GM21360 (cell line): ENCODE measurements at regions not wholly inside any gene's neighbourhood (a gene's known extent, or its start where the extent isn't known, plus 50 kb on each side); places are given as distances from the start of the nearest gene placed in this dataset.

Experiments
- ATAC-seq: cut with Tn5 transposase; IDR thresholded peaks from one replicate; pipeline ENCODE4 v1.9.1; 2021; ENCODE audit warnings: mild to moderate bottlenecking, moderate library complexity; ENCODE audit not compliant: unreplicated experiment

GRCh38 chr20:10770753-10771152 lies 97.0 kb upstream of the JAG1 start:
- ATAC-seq: no peak

- no peak for ATAC-seq
Observed at GRCh38 chr20:10771435-10772140, 97.8 kb upstream of the JAG1 start.

GRCh38 chr20:10774357-10774943 lies 100.7 kb upstream of the JAG1 start:
- ATAC-seq: no peak

- no peak for ATAC-seq
Observed at GRCh38 chr20:10777710-10778109, 103.9 kb upstream of the JAG1 start.

- ATAC-seq: no peak
Observed at GRCh38 chr20:10779911-10780310, 106.1 kb upstream of the JAG1 start.

GRCh38 chr20:10780901-10781300 lies 107.1 kb upstream of the JAG1 start:
- no peak for ATAC-seq

DNA sequence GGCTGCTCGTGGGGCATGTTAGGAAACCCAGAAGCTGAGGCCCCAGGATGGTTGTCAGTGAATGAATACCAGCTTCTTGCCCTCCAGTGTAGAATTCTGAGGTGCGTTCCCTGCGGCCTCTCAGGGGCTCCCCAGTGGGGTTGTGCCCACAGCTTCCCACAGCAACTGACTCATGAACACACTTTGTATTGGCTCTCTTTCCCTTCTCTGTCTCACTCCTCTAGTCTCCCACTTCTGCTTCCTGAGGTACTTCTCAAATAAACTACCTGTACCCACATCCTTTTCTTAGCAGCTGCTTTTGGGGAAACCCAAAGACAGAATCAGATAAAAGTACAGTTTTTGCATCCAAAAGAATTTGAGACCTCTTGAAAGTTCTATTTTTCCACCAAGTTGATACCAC lies 107.7 kb upstream of the JAG1 start:
- ATAC-seq: no peak

- ATAC-seq: no peak
Observed at GRCh38 chr20:10783707-10784553, 110.1 kb upstream of the JAG1 start.

GRCh38 chr20:10784554-10785183 lies 110.9 kb upstream of the JAG1 start:
- ATAC-seq: no peak

DNA sequence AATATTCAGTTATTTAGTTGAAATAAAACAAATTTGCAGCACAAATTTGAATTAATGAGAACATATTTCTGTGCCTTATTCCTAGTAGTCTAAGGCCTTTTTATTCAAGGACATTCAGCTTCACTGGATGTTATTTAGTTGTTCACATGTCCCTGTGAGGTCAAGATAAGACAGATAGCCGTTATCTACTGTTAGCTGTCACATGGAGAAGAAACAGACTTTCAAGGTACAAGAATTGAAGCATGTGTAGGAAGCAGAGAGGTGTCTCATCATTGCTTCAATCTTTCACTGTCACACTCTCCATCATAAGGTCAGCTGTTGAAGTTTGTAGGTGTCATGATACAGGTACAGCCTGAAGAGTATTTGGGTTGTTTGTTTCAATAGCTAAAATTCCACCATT lies 112.9 kb upstream of the JAG1 start:
- no peak for ATAC-seq

GRCh38 chr20:10788055-10788454 lies 114.3 kb upstream of the JAG1 start:
- ATAC-seq: no peak

DNA sequence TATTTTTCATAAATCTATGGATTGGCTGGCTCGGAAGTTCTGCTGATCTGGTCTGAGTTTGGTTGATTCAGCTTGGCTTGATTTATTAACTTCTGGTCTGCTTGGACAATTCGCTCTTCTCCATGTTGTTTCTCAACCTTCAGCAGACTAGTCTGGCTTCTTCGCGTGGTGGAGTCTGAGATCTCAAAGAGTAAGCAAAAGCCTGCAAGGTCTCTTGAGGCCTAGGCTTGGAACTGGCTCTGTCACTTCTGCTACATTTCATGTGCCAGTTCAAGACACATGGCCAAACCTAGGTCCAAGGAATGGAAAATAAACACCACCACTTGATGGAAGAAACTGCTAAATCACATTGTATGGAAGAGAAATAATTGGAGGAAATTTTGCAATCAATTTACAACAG lies 115.1 kb upstream of the JAG1 start:
- ATAC-seq: no peak

DNA sequence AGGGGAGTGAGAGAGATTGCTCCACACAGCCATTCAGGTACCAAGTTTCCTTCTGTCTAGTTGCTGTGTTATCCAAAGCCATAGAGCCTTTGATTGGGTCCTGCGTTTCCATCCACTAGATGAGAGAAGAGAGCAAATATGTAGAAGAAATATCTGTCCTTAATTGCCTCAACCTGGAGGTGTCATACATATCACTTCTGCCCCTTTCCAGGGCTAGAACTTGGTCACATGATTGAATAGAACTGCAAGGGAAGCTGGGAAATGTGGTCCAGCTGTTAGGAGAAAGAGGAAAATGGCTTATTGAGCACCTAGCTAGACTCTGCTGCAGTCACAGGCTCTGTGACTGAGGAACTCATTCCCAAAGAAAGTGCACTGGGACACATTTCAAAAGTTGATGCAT lies 115.6 kb upstream of the JAG1 start:
- ATAC-seq: no peak

DNA sequence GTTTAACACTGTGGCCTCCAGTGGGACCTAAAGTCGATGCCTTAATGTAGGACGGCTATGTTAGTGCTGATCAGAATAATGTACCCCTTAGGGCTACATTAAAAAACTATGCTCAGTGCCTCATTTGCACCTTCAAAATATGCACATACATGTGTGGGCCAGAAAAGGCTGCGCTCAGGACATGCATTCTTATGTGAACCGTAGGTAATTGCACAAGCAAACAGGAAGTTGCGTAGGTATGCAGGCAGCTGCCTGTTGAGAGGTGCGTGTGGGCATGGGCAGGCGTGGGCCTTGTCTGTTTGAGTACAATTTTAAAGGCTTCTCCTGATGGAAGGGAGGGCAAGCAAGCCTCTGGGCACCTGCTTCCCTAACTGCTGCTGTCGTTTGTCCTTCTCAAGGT lies 116.2 kb upstream of the JAG1 start:
- no peak for ATAC-seq

- no peak for ATAC-seq
Observed at GRCh38 chr20:10792291-10792690, 118.5 kb upstream of the JAG1 start.

GRCh38 chr20:10793766-10794165 lies 120.0 kb upstream of the JAG1 start:
- ATAC-seq: no peak

GRCh38 chr20:10794765-10795164 lies 121.0 kb upstream of the JAG1 start:
- no peak for ATAC-seq

DNA sequence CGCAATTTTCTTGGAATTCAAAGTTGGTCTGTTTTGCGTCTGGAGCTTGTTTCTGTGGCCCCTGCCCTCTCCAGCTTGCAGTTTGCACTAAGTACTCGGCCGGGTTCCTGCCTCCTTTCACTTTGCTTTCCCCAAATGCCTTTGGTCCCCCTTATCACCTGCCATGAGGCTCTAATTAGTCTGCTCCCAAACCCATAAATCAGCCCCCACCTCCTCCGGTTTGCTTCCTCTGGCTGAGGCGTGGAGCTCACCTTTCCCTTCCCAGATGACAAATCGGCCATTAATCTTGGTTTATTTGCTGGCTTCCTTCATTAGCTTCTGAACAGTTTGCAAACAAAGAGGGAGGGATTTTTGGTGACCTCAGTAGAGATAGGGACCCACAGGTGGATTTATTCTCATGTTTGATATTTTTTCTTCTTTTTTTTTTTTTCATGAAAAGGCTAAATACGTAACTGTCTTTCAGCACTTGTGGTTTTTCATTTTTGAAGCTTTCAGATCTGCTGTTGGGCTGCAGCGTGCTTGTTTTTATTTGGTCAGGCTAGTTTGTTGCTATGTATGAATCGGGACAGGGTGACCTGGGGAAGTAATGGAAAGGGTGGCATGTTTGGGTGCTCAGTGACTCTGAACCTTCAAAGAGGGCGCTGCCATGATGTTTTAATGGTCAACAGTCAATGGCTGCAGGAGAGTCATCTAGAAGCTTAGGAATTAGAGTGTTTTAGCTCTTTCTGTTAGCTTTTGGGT lies 121.7 kb upstream of the JAG1 start:
- ATAC-seq: no peak

- ATAC-seq: no peak
Observed at GRCh38 chr20:10798811-10799210, 125.0 kb upstream of the JAG1 start.

- ATAC-seq: no peak
Observed at GRCh38 chr20:10799735-10800134, 125.9 kb upstream of the JAG1 start.

DNA sequence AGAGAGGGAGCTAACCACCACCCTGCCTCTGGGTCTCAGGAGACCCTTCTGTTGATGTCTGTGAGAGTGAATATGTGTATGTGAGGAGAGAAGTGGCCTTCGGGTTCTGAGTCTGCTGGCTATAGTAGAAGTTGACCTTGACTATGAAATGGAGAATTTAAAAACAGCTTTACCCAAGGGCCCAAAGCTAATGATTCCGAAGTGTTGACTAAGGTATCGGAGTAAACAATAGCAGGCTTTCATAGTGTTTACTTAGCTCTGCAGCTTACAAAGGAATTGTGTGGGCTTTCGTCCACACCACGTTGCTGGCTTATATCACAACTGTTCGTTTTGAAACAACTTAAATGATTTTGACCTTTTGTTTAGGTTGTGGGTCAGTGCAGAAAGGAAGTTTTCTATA lies 126.5 kb upstream of the JAG1 start:
- no peak for ATAC-seq
